ENCODE measurements at regions not wholly inside any gene's neighbourhood (a gene's known extent, or its start where the extent isn't known, plus 50 kb on each side); places are given as distances from the start of the nearest gene placed in this dataset.

DNA sequence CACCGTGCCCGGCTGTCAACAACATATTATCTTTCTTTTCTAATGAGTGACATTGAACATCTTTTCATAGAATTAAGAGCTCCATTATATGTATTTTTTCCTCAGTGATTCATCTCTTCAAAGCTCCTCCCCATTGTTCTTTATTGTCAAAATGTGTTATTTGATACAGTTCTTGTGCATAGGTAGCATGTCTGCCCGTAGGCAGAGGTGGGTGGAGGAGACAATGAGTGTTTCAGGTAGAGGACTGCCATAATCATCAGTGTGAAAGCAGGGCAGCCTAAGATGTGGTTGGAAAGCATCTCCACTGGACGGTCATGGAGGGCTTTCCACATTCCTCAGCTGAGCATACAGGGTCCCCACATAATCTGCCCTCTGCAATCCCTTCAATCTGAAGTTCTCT is 452.0 kb upstream of the MCTP2 start:
- H3K4me2 ChIP-seq = no peak overlapping the region
- WGBS (ENCODE audit: low lambda C conversion rate) = 54% methylated on average over 4 of the region's 4 CpGs
- no peaks in the 10 kb centered on the region for H3K36me3 ChIP-seq (replicated peaks in 1 of 2; ENCODE audit: control insufficient read depth in 1 of 2, insufficient read depth in 2 of 2, low read length in 1 of 2)
- H3K27me3 ChIP-seq (ENCODE audit: insufficient read depth) = no peaks in the 10 kb centered on the region
- H2AFZ ChIP-seq (ENCODE audit: low read depth) = no peak overlapping the region
- no peaks in the 10 kb centered on the region for H3K79me2 ChIP-seq (ENCODE audit: insufficient read depth)
- no peak for DNase-seq
- POLR2A ChIA-PET = no interaction called here
- H4K20me1 ChIP-seq (ENCODE audit: insufficient read depth) = no peaks in the 10 kb centered on the region
- no peak overlapping the region for H3K27ac ChIP-seq (ENCODE audit: low read depth in 2 of 2, low read length in 1 of 2)
- CTCF ChIA-PET = no interaction called here
- H3K4me3 ChIP-seq (ENCODE audit: low read depth in 2 of 2, low read length in 1 of 2) = no peak overlapping the region
- H3K4me1 ChIP-seq (ENCODE audit: control insufficient read depth in 1 of 2, insufficient read depth in 2 of 2, low read depth in 1 of 2, low read length in 1 of 2) = no peaks in the 10 kb centered on the region
- H3K9me2 ChIP-seq = no peaks in the 10 kb centered on the region
- no peaks in the 10 kb centered on the region for H3K9me3 ChIP-seq
- no peaks in the 10 kb centered on the region for H3F3A ChIP-seq (replicated peaks; ENCODE audit: insufficient read depth)
- TF ChIP-seq RXRA (IDR thresholded peaks at IDR 0.05; ENCODE audit: borderline replicate concordance, low read depth) = no peak
- TF ChIP-seq GATA2 (CRISPR knock-in tag; IDR thresholded peaks at IDR 0.05) = no peak
- TF ChIP-seq TAF1 (IDR thresholded peaks at IDR 0.05; ENCODE audit: borderline replicate concordance, low read depth, low read length) = no peak
- no peak for TF ChIP-seq GABPA (IDR thresholded peaks at IDR 0.05; ENCODE audit: low read depth)
- no peak overlapping the region for H3K9ac ChIP-seq

DNA sequence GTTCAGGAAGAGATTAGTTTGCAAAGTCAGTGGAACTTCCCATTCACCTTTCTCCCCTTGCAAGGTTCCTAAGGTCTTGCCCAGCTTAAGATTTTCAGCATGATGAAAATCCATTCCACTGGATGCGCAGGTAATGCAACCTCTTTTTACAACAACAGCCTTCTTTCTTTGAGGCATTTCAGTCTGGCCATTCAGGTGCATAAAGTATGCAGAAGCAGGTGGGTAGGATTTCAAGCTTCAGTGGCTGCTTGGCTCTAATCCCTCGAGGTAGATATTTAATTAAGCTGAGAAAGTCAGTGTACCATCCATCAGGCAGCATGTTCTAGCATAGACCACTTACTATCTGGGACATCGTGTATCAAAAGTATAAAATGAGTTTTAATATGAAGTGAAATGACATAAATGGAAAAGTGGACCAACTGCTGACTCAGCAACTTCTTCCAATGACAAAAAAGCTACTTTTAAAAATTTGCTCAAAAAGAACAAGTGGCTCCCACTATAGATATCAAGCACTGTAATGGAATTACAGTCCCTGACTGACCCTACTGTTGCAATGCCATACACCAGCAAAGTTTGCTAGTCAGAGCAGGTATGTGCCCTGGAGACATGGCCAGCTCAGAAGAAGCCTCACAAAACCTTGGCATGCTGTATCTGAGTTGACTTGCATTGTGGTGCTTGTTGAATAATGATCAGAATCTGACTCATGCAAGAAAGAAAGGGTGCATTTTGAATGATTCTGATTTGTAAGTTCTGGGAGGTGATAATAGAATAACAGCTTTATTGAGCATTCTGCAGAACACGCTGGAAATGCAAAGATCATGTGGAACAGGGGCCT is 459.9 kb upstream of the MCTP2 start:
- WGBS (ENCODE audit: low lambda C conversion rate) = 18% methylated on average over 4 of the region's 4 CpGs
- no peak for DNase-seq
- H3K27me3 ChIP-seq (ENCODE audit: insufficient read depth) = no peaks in the 10 kb centered on the region

More for the DNA sequence above, 459.9 kb upstream of the MCTP2 start:
- H3K36me3 ChIP-seq (replicated peaks in 1 of 2; ENCODE audit: control insufficient read depth in 1 of 2, insufficient read depth in 2 of 2, low read length in 1 of 2) = no peaks in the 10 kb centered on the region
- H3K9me3 ChIP-seq = no peaks in the 10 kb centered on the region
- H3K27ac ChIP-seq (ENCODE audit: low read depth in 2 of 2, low read length in 1 of 2) = no peak overlapping the region
- ChIA-PET POLR2A (no interaction called here), CTCF (interaction anchor here (0.5 to 2.1 kb wide), 4 partner anchors 17 to 683 kb away, joined by 3 to 8 read pairs (median 4); no protein-coding TSS in a partner anchor)
- H3K9me2 ChIP-seq = no peaks in the 10 kb centered on the region
- H2AFZ ChIP-seq (ENCODE audit: low read depth) = no peak overlapping the region
- TF ChIP-seq, protein P1, sequence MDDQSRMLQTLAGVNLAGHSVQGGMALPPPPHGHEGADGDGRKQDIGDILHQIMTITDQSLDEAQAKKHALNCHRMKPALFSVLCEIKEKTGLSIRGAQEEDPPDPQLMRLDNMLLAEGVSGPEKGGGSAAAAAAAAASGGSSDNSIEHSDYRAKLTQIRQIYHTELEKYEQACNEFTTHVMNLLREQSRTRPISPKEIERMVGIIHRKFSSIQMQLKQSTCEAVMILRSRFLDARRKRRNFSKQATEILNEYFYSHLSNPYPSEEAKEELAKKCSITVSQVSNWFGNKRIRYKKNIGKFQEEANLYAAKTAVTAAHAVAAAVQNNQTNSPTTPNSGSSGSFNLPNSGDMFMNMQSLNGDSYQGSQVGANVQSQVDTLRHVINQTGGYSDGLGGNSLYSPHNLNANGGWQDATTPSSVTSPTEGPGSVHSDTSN (IDR thresholded peaks at IDR 0.05) = no peak
- TF ChIP-seq POLR2AphosphoS5 (IDR thresholded peaks at IDR 0.05; ENCODE audit: low read depth, low read length) (no peak), SIN3A (IDR thresholded peaks at IDR 0.05; ENCODE audit: borderline replicate concordance, low read depth, low read length) (no peak), TEAD4 (IDR thresholded peaks at IDR 0.05; ENCODE audit: borderline replicate concordance, insufficient read depth) (no peak), NFIC (IDR thresholded peaks at IDR 0.05; ENCODE audit: borderline replicate concordance) (no peak), FOXJ3 (CRISPR knock-in tag; IDR thresholded peaks at IDR 0.05) (no peak), FOXM1 (IDR thresholded peaks at IDR 0.05; ENCODE audit: low read depth) (no peak), EZH2phosphoT487 (IDR thresholded peaks at IDR 0.05; ENCODE audit: borderline replicate concordance, low read depth) (no peak), TCF12 (IDR thresholded peaks at IDR 0.05) (no peak)
- TF ChIP-seq, protein P2, sequence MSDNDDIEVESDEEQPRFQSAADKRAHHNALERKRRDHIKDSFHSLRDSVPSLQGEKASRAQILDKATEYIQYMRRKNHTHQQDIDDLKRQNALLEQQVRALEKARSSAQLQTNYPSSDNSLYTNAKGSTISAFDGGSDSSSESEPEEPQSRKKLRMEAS (IDR thresholded peaks at IDR 0.05; ENCODE audit: low read depth) = no peak
- no peaks in the 10 kb centered on the region for H4K20me1 ChIP-seq (ENCODE audit: insufficient read depth)
- H3K9ac ChIP-seq = no peak overlapping the region
- H3K4me1 ChIP-seq (ENCODE audit: control insufficient read depth in 1 of 2, insufficient read depth in 2 of 2, low read depth in 1 of 2, low read length in 1 of 2) = no peaks in the 10 kb centered on the region
- H3K4me3 ChIP-seq (ENCODE audit: low read depth in 2 of 2, low read length in 1 of 2) = no peak overlapping the region
- no peaks in the 10 kb centered on the region for H3F3A ChIP-seq (replicated peaks; ENCODE audit: insufficient read depth)
- no peak overlapping the region for H3K4me2 ChIP-seq
- H3K79me2 ChIP-seq (ENCODE audit: insufficient read depth) = no peaks in the 10 kb centered on the region

Measured in SK-N-SH (cell line).